Mesenchymal stem cell (in vitro differentiated cells and primary cell): ENCODE measurements at regions not wholly inside any gene's neighbourhood (a gene's known extent, or its start where the extent isn't known, plus 50 kb on each side); places are given as distances from the start of the nearest gene placed in this dataset.

Source experiments
- DNase-seq: peaks from one replicate; pipeline ENCODE4 v3.0.0-alpha.2; 2013
- H2AFZ ChIP-seq: one replicate; pipeline ENCODE4 v1.6.1; 2013; ENCODE audit warnings: low read depth, mild to moderate bottlenecking, control low read depth, inconsistent platforms, low read length, moderate library complexity
- H2AK5ac ChIP-seq: 2 replicates; pipeline ENCODE4 v1.6.1; 2013; ENCODE audit warnings: low read length, moderate library complexity, mild to moderate bottlenecking, inconsistent platforms; ENCODE audit not compliant: severe bottlenecking
- H2BK120ac ChIP-seq: one replicate; pipeline ENCODE4 v1.6.1; 2013; ENCODE audit warnings: low read depth, mild to moderate bottlenecking, inconsistent platforms, low read length, moderate library complexity
- H2BK12ac ChIP-seq, 2 experiments: one replicate each; pipeline ENCODE4 v1.6.1; 2013; ENCODE audit warnings: inconsistent platforms in 2 of 2, low read length in 2 of 2, mild to moderate bottlenecking in 2 of 2, moderate library complexity in 2 of 2, control low read depth in 1 of 2
- H2BK15ac ChIP-seq: one replicate; pipeline ENCODE4 v1.6.1; 2013; ENCODE audit warnings: mild to moderate bottlenecking, low read depth, inconsistent platforms; ENCODE audit not compliant: poor library complexity, severe bottlenecking
- H2BK5ac ChIP-seq: 2 replicates; pipeline ENCODE4 v1.6.1; 2013; ENCODE audit warnings: low read depth, mild to moderate bottlenecking, low read length, control low read depth, inconsistent platforms; ENCODE audit not compliant: poor library complexity, severe bottlenecking
- H3K14ac ChIP-seq, 2 experiments: one replicate each; pipeline ENCODE4 v1.6.1; 2013; ENCODE audit warnings: inconsistent platforms in 2 of 2, low read length in 2 of 2, control low read depth in 1 of 2, mild to moderate bottlenecking in 1 of 2, moderate library complexity in 1 of 2
- H3K18ac ChIP-seq, 2 experiments: one replicate each; pipeline ENCODE4 v1.6.1; 2013; ENCODE audit warnings: inconsistent platforms in 2 of 2, low read length in 2 of 2, control low read depth in 1 of 2, low read depth in 1 of 2, mild to moderate bottlenecking in 1 of 2
- H3K23ac ChIP-seq, 2 experiments: one replicate each; pipeline ENCODE4 v1.6.1; 2013; ENCODE audit warnings: inconsistent platforms in 2 of 2, low read length in 2 of 2, mild to moderate bottlenecking in 2 of 2, moderate library complexity in 2 of 2, control low read depth in 1 of 2
- H3K27ac ChIP-seq: 2 replicates; pipeline ENCODE4 v1.5.1; 2013; ENCODE audit warnings: mild to moderate bottlenecking, moderate library complexity, low read length, control low read depth, inconsistent platforms; ENCODE audit not compliant: poor library complexity, severe bottlenecking
- H3K27me3 ChIP-seq, 2 experiments: 2 replicates each; pipeline versions ENCODE4 v1.6.1 to v1.7.0; 2013; ENCODE audit warnings: low read length in 2 of 2, mild to moderate bottlenecking in 2 of 2, moderate library complexity in 2 of 2, control low read depth in 1 of 2, inconsistent platforms in 1 of 2; ENCODE audit not compliant: control insufficient read depth in 1 of 2, insufficient read depth in 1 of 2
- H3K36me3 ChIP-seq, 2 experiments: 2 replicates each; pipeline versions ENCODE4 v1.6.1 to v1.7.0; 2013; ENCODE audit warnings: low read length in 2 of 2, control low read depth in 1 of 2, inconsistent platforms in 1 of 2, low read depth in 1 of 2, mild to moderate bottlenecking in 1 of 2; ENCODE audit not compliant: insufficient read depth in 2 of 2, control insufficient read depth in 1 of 2
- H3K4ac ChIP-seq, 2 experiments: one replicate each; pipeline ENCODE4 v1.6.1; 2013; ENCODE audit warnings: inconsistent platforms in 2 of 2, low read length in 2 of 2, mild to moderate bottlenecking in 2 of 2, moderate library complexity in 2 of 2, control low read depth in 1 of 2, low read depth in 1 of 2
- H3K4me1 ChIP-seq: 2 replicates; pipeline ENCODE4 v1.6.1; 2013; ENCODE audit warnings: low read depth, low read length, control low read depth; ENCODE audit not compliant: control insufficient read depth, insufficient read depth
- H3K4me2 ChIP-seq: 2 replicates; pipeline ENCODE4 v1.6.1; 2013; ENCODE audit warnings: low read length, mild to moderate bottlenecking, inconsistent platforms; ENCODE audit not compliant: poor library complexity, severe bottlenecking
- H3K4me3 ChIP-seq, 2 experiments: 2 replicates each; pipeline versions ENCODE4 v1.5.1 to v1.7.0; 2013; ENCODE audit warnings: low read length in 2 of 2, mild to moderate bottlenecking in 2 of 2, control low read depth in 1 of 2, low read depth in 1 of 2; ENCODE audit not compliant: insufficient read depth in 1 of 2
- H3K79me1 ChIP-seq: replicated peaks from 2 replicates; pipeline ENCODE4 v1.6.1; 2013; ENCODE audit warnings: mild to moderate bottlenecking, control low read depth, low read length, inconsistent platforms; ENCODE audit not compliant: poor library complexity, severe bottlenecking
- H3K9ac ChIP-seq: 2 replicates; pipeline ENCODE4 v1.7.0; 2013; ENCODE audit warnings: mild to moderate bottlenecking, low read length, moderate library complexity
- H3K9me3 ChIP-seq: 2 replicates; pipeline ENCODE4 v1.7.0; 2013; ENCODE audit warnings: mild to moderate bottlenecking, low read length; ENCODE audit not compliant: control insufficient read depth
- H4K8ac ChIP-seq: one replicate; pipeline ENCODE4 v1.6.1; 2013; ENCODE audit warnings: inconsistent platforms, mild to moderate bottlenecking, low read length, moderate library complexity
- H4K91ac ChIP-seq: one replicate; pipeline ENCODE4 v1.6.1; 2013; ENCODE audit warnings: mild to moderate bottlenecking, low read length, inconsistent platforms
- WGBS: methylation state at CpG from one replicate; pipeline ENCODE4 v1.1.7; 2013; ENCODE audit warnings: mixed read lengths; 5-methylcytosine and 5-hydroxymethylcytosine counted together

- 22% methylated on average over 2 of the region's 2 CpGs for whole genome bisulfite sequencing
- Histone ChIP-seq H2BK120ac (no peak overlapping the region), H3K4ac (no peak overlapping the region), H3K4me2 (no peak overlapping the region), H2BK5ac (no peak overlapping the region), H3K4me3 (no peak overlapping the region), H4K8ac (no peak overlapping the region), H3K14ac (no peak overlapping the region), H2AK5ac (no peak overlapping the region), H3K18ac (no peak overlapping the region), H3K9me3 (no peaks in the 10 kb centered on the region), H2BK12ac (no peak overlapping the region), H3K27me3 (no peaks in the 10 kb centered on the region), H3K36me3 (no peaks in the 10 kb centered on the region), H3K23ac (no peak overlapping the region), H3K9ac (no peak overlapping the region), H3K27ac (no peak overlapping the region), H3K4me1 (peaks cover 2% of the 10 kb centered on the region), H3K79me1 (no peaks in the 10 kb centered on the region), H2AFZ (no peak overlapping the region), H4K91ac (no peak overlapping the region), H2BK15ac (no peak overlapping the region)
- DNase-seq = peak; percentile 1
Observed at GRCh38 chr4:114728426-114728825, 129.8 kb downstream of the UGT8 start.

DNA sequence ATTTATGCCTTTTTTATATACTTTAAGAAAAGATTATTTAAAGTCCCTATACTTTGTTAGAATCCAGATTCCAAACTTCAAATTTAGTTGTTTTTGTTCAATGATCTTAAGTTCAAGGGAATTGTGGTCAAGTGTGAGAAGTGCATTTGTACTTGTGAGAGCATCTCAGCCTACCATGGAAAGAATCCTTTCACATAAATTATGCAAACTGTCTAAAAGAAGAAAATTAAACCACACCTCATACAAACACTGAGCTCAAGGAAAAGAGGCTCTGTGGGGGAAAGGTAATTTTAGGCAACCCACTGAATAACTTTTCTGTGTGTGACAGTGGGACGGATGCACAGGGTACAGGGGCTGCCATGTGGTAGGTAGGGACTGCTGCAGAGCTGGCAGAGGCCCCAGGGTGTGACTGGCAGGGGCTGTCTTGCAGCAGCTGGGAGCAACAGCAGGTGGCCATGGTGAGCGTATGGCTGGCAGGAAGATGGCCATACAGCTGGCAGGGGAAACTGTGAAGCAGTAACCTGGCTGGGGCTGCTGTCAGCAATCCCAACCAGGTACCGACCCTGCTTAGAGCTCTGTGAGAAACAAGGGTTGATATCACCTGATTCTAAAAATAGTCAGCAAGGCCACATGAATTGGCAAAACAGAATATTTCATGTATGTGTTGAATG lies 130.6 kb downstream of the UGT8 start:
- Histone ChIP-seq H3K4me3 (no peak overlapping the region), H2BK120ac (no peak overlapping the region), H4K91ac (peak overlapping the region; percentile 47), H3K9ac (no peak overlapping the region), H2AFZ (no peak overlapping the region), H3K4me2 (no peak overlapping the region), H2BK15ac (no peak overlapping the region), H3K18ac (no peak overlapping the region), H3K4ac (no peak overlapping the region), H3K79me1 (no peaks in the 10 kb centered on the region), H2BK5ac (no peak overlapping the region), H3K27ac (no peak overlapping the region), H3K36me3 (no peaks in the 10 kb centered on the region), H2AK5ac (no peak overlapping the region), H3K4me1 (peaks cover 2% of the 10 kb centered on the region), H4K8ac (no peak overlapping the region), H3K9me3 (no peaks in the 10 kb centered on the region), H3K23ac (no peak overlapping the region), H2BK12ac (no peak overlapping the region), H3K27me3 (no peaks in the 10 kb centered on the region), H3K14ac (no peak overlapping the region)
- no peak for DNase-seq
- WGBS = 92% methylated on average over 3 of the region's 3 CpGs

DNA sequence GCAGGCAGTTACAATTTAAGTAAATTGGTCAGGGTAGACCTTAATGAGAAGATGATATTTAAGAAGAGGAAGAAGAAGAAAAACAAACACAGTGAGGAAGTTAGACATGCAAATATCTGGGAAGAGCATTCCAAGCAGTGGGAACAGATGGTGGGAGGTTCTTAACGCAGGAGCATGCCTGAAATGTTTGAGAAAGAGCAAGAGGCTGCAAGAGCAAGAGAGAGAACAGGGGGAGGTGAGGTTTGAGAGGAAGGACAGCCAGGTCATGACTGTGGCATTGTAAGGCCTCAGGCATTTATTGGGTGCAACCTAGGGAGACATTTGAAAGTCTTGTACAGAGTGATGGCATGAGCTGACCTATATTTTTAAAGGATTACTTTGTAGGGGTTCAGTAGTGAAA lies 136.0 kb downstream of the UGT8 start:
- WGBS = 4% methylated on average over 1 of the region's 1 CpG
- Histone ChIP-seq H2BK15ac (no peak overlapping the region), H2BK12ac (no peak overlapping the region), H3K27ac (no peak overlapping the region), H3K9me3 (no peaks in the 10 kb centered on the region), H2BK120ac (no peak overlapping the region), H2AFZ (no peak overlapping the region), H3K4ac (no peak overlapping the region), H2AK5ac (no peak overlapping the region), H4K91ac (no peak overlapping the region), H3K14ac (no peak overlapping the region), H3K4me1 (no peaks in the 10 kb centered on the region), H3K79me1 (no peaks in the 10 kb centered on the region), H3K18ac (no peak overlapping the region), H3K4me3 (no peak overlapping the region), H3K4me2 (no peak overlapping the region), H2BK5ac (no peak overlapping the region), H3K27me3 (no peaks in the 10 kb centered on the region), H3K9ac (no peak overlapping the region), H4K8ac (no peak overlapping the region), H3K36me3 (no peaks in the 10 kb centered on the region), H3K23ac (no peak overlapping the region)
- peak; percentile 9 for DNase-seq

DNA sequence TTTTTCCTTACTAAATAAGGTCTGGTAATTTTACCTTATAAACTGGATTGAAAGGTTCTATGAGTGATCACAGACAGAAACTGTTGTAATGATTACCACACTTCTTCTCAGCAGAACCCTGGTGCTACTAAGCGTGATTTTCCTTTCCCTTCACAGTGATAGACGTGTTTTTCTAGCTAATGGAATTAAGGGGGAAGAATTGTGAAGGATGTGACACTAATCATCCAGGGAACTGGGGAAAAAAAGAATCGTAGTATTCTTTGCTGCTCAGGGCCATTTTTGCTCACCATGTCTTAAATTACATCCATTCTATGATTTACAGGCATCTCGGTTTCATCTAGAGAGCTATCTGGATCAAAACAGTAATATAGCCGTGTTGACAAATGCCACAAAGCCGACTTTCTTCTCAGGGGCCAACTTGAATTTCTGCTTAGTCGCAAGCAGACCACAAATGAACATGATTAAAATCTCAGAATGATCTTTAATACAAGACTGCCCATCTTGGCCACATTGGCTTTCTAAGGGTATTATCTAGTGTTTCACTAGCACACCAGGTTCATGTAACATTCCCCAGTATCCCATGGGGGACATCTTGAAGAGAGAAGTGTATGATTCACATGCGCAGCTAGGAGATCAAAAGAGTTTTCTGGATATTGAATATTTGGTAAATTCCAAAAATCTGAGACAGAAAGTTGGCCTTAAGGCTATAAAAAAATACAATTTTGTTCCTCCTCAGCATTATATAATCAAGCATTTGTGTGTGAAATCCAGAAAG lies 154.0 kb downstream of the UGT8 start:
- Histone ChIP-seq H2AK5ac (no peak overlapping the region), H3K79me1 (no peaks in the 10 kb centered on the region), H3K4me1 (no peaks in the 10 kb centered on the region), H3K23ac (no peak overlapping the region), H3K9me3 (no peaks in the 10 kb centered on the region), H3K4ac (no peak overlapping the region), H2BK12ac (no peak overlapping the region), H3K9ac (no peak overlapping the region), H3K4me3 (no peak overlapping the region), H2BK5ac (no peak overlapping the region), H2BK120ac (no peak overlapping the region), H4K91ac (no peak overlapping the region), H3K14ac (no peak overlapping the region), H3K27me3 (no peaks in the 10 kb centered on the region), H2BK15ac (no peak overlapping the region), H3K36me3 (no peaks in the 10 kb centered on the region), H4K8ac (no peak overlapping the region), H3K18ac (no peak overlapping the region), H2AFZ (no peak overlapping the region), H3K27ac (no peak overlapping the region), H3K4me2 (no peak overlapping the region)
- no peak for DNase-seq
- WGBS = 84% methylated on average over 6 of the region's 8 CpGs
